ENCODE measurements at regions not wholly inside any gene's neighbourhood (a gene's known extent, or its start where the extent isn't known, plus 50 kb on each side); places are given as distances from the start of the nearest gene placed in this dataset.

- no peak for DNase-seq (ENCODE audit: extremely low read depth, insufficient read length)
- no peak for TF ChIP-seq CTCF (IDR thresholded peaks at IDR 0.05; ENCODE audit: insufficient read depth, low read length, poor library complexity, severe bottlenecking)
- Histone ChIP-seq H3K4me3 (replicated peaks; ENCODE audit: low read depth, low read length) (no peak overlapping the region), H3K27me3 (replicated peaks; ENCODE audit: control insufficient read depth, insufficient read depth, low read length) (no peaks in the 10 kb centered on the region), H3K36me3 (ENCODE audit: control insufficient read depth, insufficient read depth, low read length) (no peaks in the 10 kb centered on the region)
These were observed 294.3 kb upstream of the TNRC6C start for GRCh38 chr17:77664097-77664729.

- no peaks in the 10 kb centered on the region for H3K36me3 ChIP-seq (ENCODE audit: control insufficient read depth, insufficient read depth, low read length)
- no peaks in the 10 kb centered on the region for H3K27me3 ChIP-seq (replicated peaks; ENCODE audit: control insufficient read depth, insufficient read depth, low read length)
- no peak overlapping the region for H3K4me3 ChIP-seq (replicated peaks; ENCODE audit: low read depth, low read length)
- DNase-seq (ENCODE audit: extremely low read depth, insufficient read length): no peak
- TF ChIP-seq CTCF (IDR thresholded peaks at IDR 0.05; ENCODE audit: insufficient read depth, low read length, poor library complexity, severe bottlenecking): no peak
These were observed 292.7 kb upstream of the TNRC6C start for GRCh38 chr17:77665833-77666232.

GRCh38 chr17:77666462-77666861 lies 292.0 kb upstream of the TNRC6C start:
- Histone ChIP-seq H3K4me3 (replicated peaks; ENCODE audit: low read depth, low read length) (no peak overlapping the region), H3K36me3 (ENCODE audit: control insufficient read depth, insufficient read depth, low read length) (no peaks in the 10 kb centered on the region), H3K27me3 (replicated peaks; ENCODE audit: control insufficient read depth, insufficient read depth, low read length) (no peaks in the 10 kb centered on the region)
- no peak for TF ChIP-seq CTCF (IDR thresholded peaks at IDR 0.05; ENCODE audit: insufficient read depth, low read length, poor library complexity, severe bottlenecking)
- no peak for DNase-seq (ENCODE audit: extremely low read depth, insufficient read length)

- DNase-seq (ENCODE audit: extremely low read depth, insufficient read length): peak; percentile 40
- Histone ChIP-seq H3K4me3 (replicated peaks; ENCODE audit: low read depth, low read length) (no peak overlapping the region), H3K36me3 (ENCODE audit: control insufficient read depth, insufficient read depth, low read length) (no peaks in the 10 kb centered on the region), H3K27me3 (replicated peaks; ENCODE audit: control insufficient read depth, insufficient read depth, low read length) (no peaks in the 10 kb centered on the region)
- no peak for TF ChIP-seq CTCF (IDR thresholded peaks at IDR 0.05; ENCODE audit: insufficient read depth, low read length, poor library complexity, severe bottlenecking)
These were observed 291.6 kb upstream of the TNRC6C start for GRCh38 chr17:77666881-77667395.

- Histone ChIP-seq H3K36me3 (ENCODE audit: control insufficient read depth, insufficient read depth, low read length) (no peaks in the 10 kb centered on the region), H3K4me3 (replicated peaks; ENCODE audit: low read depth, low read length) (no peak overlapping the region), H3K27me3 (replicated peaks; ENCODE audit: control insufficient read depth, insufficient read depth, low read length) (no peaks in the 10 kb centered on the region)
- no peak for DNase-seq (ENCODE audit: extremely low read depth, insufficient read length)
- no peak for TF ChIP-seq CTCF (IDR thresholded peaks at IDR 0.05; ENCODE audit: insufficient read depth, low read length, poor library complexity, severe bottlenecking)
These were observed 291.0 kb upstream of the TNRC6C start for GRCh38 chr17:77667478-77667877.

GRCh38 chr17:77668518-77668917 lies 290.0 kb upstream of the TNRC6C start:
- DNase-seq (ENCODE audit: extremely low read depth, insufficient read length): no peak
- Histone ChIP-seq H3K4me3 (replicated peaks; ENCODE audit: low read depth, low read length) (no peak overlapping the region), H3K27me3 (replicated peaks; ENCODE audit: control insufficient read depth, insufficient read depth, low read length) (no peaks in the 10 kb centered on the region), H3K36me3 (ENCODE audit: control insufficient read depth, insufficient read depth, low read length) (no peaks in the 10 kb centered on the region)
- TF ChIP-seq CTCF (IDR thresholded peaks at IDR 0.05; ENCODE audit: insufficient read depth, low read length, poor library complexity, severe bottlenecking): no peak

All from GM06990 (cell line).